Right lobe of liver (tissue), 6 donors: ENCODE measurements at regions not wholly inside any gene's neighbourhood (a gene's known extent, or its start where the extent isn't known, plus 50 kb on each side); places are given as distances from the start of the nearest gene placed in this dataset.
A peak's percentile ranks its signal among the peaks of the same experiment; 100 is the strongest.

Experiments used
- ATAC-seq, 4 donors: fragments of 200-7000 bp; cut with Tn5 transposase; one replicate each; pipeline ENCODE4 v1.9.1; 2020; ENCODE audit warnings: mild to moderate bottlenecking in 4 of 4, moderate library complexity in 4 of 4
- DNase-seq, 3 donors: peaks; one replicate each; pipeline ENCODE4 v3.0.0-alpha.2; 2020
- H3K27ac ChIP-seq, 3 donors: fragments of 200-600 bp; one replicate each; pipeline ENCODE4 v1.8.0; 2022
- H3K27me3 ChIP-seq, 2 donors: fragments of 200-600 bp; one replicate each; pipeline ENCODE4 v1.8.0; 2022
- H3K36me3 ChIP-seq, 4 donors: fragments of 200-600 bp; sonication (generic) in 1 of 4; one replicate each; pipeline versions ENCODE4 v1.5.1 to v1.8.0; 2017 to 2022; ENCODE audit warnings: control low read depth in 1 of 4
- H3K4me1 ChIP-seq, 4 donors: fragments of 200-600 bp; sonication (generic) in 1 of 4; one replicate each; pipeline versions ENCODE4 v1.5.1 to v1.8.0; 2017 to 2022; ENCODE audit warnings: control low read depth in 1 of 4
- H3K4me3 ChIP-seq, 3 donors: fragments of 200-600 bp; one replicate each; pipeline ENCODE4 v1.8.0; 2022
- H3K9me3 ChIP-seq, 4 donors: fragments of 200-600 bp; sonication (generic) in 1 of 4; one replicate each; pipeline versions ENCODE4 v1.5.1 to v1.8.0; 2017 to 2022; ENCODE audit warnings: control low read depth in 1 of 4
- CTCF ChIP-seq, 4 donors: fragments of 200-600 bp in 3 of 4; fragments of 450-650 bp in 1 of 4; IDR thresholded peaks; one replicate each; pipeline versions ENCODE4 v1.5.1 to v1.8.0; 2016 to 2022; ENCODE audit warnings: antibody characterized with exemption in 4 of 4, mild to moderate bottlenecking in 2 of 4
- POLR2A ChIP-seq: fragments of 450-650 bp; IDR thresholded peaks from one replicate; pipeline ENCODE4 v1.6.1; 2017; ENCODE audit warnings: antibody characterized with exemption, mild to moderate bottlenecking
- WGBS: methylation state at CpG from one replicate; pipeline ENCODE4 v1.1.6; 2018; ENCODE audit warnings: low coverage, low lambda C conversion rate; ENCODE audit not compliant: insufficient coverage; ENCODE audit errors: missing lambda C conversion rate; 5-methylcytosine and 5-hydroxymethylcytosine counted together
- intact Hi-C, 2 donors: fragments of 100-400 bp; cut with DNase I; formaldehyde crosslinking; loops; one replicate each; pipeline versions ENCODE4 v1.11.2 to v1.14.1; 2022
- donor health status: DM: no; HTN: yes; CAD: no.
- donor health status: DM: no; HTN: no; CAD: no.
- donor health status: DM: no; HTN: no; CAD: no.
- donor health status: DM: no; HTN: yes; CAD: no.
- donor health status: DM: no; HTN: yes; CAD: no.

GRCh38 chr6:9848094-9848493 is 566.8 kb downstream of the TFAP2A start:
- TF ChIP-seq POLR2A, result no peak
- no peak for TF ChIP-seq CTCF (IDR thresholded peaks at IDR 0.05)
- intact Hi-C loops, result no loop called here

GRCh38 chr6:9841886-9842725 is 572.8 kb downstream of the TFAP2A start:
- TF ChIP-seq CTCF (IDR thresholded peaks at IDR 0.05), result no peak
- TF ChIP-seq POLR2A, result no peak
- Histone ChIP-seq H3K4me1 (no peaks in the 10 kb centered on the region), H3K4me3 (no peak overlapping the region), H3K27ac (no peak overlapping the region), H3K27me3 (no peaks in the 10 kb centered on the region), H3K9me3 (no peaks in the 10 kb centered on the region), H3K36me3 (no peaks in the 10 kb centered on the region)
- intact Hi-C loops, result no loop called here
- 34% methylated on average over 9 of the region's 9 CpGs for WGBS
- no peak for ATAC-seq
- no peak for DNase-seq

More at GRCh38 chr6:9848094-9848493, 566.8 kb downstream of the TFAP2A start:
- peaks cover 0 to 4% (median 0%) of the 10 kb centered on the region in 4 donors for H3K9me3 ChIP-seq
- DNase-seq (no peak), ATAC-seq (no peak)
- 44% methylated on average over 1 of the region's 1 CpG for WGBS
- no peaks in the 10 kb centered on the region for H3K27me3 ChIP-seq
- H3K4me3 ChIP-seq, result no peak overlapping the region
- H3K36me3 ChIP-seq, result no peaks in the 10 kb centered on the region
- no peak overlapping the region for H3K27ac ChIP-seq
- H3K4me1 ChIP-seq, result no peaks in the 10 kb centered on the region

GRCh38 chr6:9834233-9834632 is 580.6 kb downstream of the TFAP2A start:
- no peak for DNase-seq
- Histone ChIP-seq H3K36me3 (no peaks in the 10 kb centered on the region), H3K9me3 (no peaks in the 10 kb centered on the region), H3K4me3 (no peak overlapping the region), H3K4me1 (peaks cover 0 to 12% (median 3%) of the 10 kb centered on the region in 4 donors), H3K27me3 (no peaks in the 10 kb centered on the region), H3K27ac (no peak overlapping the region)
- TF ChIP-seq CTCF (IDR thresholded peaks at IDR 0.05) (no peak), POLR2A (no peak)
- 55% methylated on average over 4 of the region's 4 CpGs for WGBS
- intact Hi-C loops, result no loop called here
- ATAC-seq, result no peak

GRCh38 chr6:9831783-9832182 is 583.1 kb downstream of the TFAP2A start:
- H3K27me3 ChIP-seq, result no peaks in the 10 kb centered on the region
- H3K36me3 ChIP-seq, result no peaks in the 10 kb centered on the region
- no peaks in the 10 kb centered on the region for H3K9me3 ChIP-seq
- DNase-seq (no peak), ATAC-seq (peak in 2 of 4 donors; percentile 57 to 65)
- no peak overlapping the region for H3K27ac ChIP-seq
- H3K4me3 ChIP-seq, result no peak overlapping the region
- peaks cover 0 to 12% (median 3%) of the 10 kb centered on the region in 4 donors for H3K4me1 ChIP-seq
- no peak for TF ChIP-seq CTCF (IDR thresholded peaks at IDR 0.05)
- TF ChIP-seq POLR2A, result no peak
- intact Hi-C loops, result no loop called here
